GM23338 (cell line): ENCODE measurements at regions not wholly inside any gene's neighbourhood (a gene's known extent, or its start where the extent isn't known, plus 50 kb on each side); places are given as distances from the start of the nearest gene placed in this dataset.

ENCODE experiments used
- CREB1 ChIP-seq: fragments of 250-450 bp; sonication (Bioruptor Pico); IDR thresholded peaks from 2 replicates; pipeline ENCODE4 v1.5.0; 2020; ENCODE audit warnings: low read depth, mild to moderate bottlenecking, moderate library complexity
- CTCF ChIP-seq, 2 experiments: fragments of 200-600 bp in 1 of 2; sonication (generic) in 1 of 2; conservative IDR thresholded peaks; 2 replicates each; pipeline versions ENCODE4 v1.5.1 to v1.6.1; 2016 to 2017; ENCODE audit warnings: antibody characterized with exemption in 2 of 2, low read depth in 2 of 2, mild to moderate bottlenecking in 2 of 2, moderate library complexity in 1 of 2
- EZH2 ChIP-seq: fragments of 200-600 bp; sonication (generic); IDR thresholded peaks from one replicate; pipeline ENCODE4 v1.8.0; 2017; ENCODE audit warnings: antibody characterized with exemption, mild to moderate bottlenecking, low read depth; ENCODE audit not compliant: unreplicated experiment
- EZH2phosphoT487 ChIP-seq: fragments of 200-600 bp; sonication (generic); IDR thresholded peaks from one replicate; pipeline ENCODE4 v1.8.1; 2018; ENCODE audit warnings: antibody characterized with exemption; ENCODE audit not compliant: unreplicated experiment
- JUNB ChIP-seq: IDR thresholded peaks from one replicate; pipeline ENCODE4 v1.6.1; 2016; ENCODE audit warnings: antibody characterized with exemption; ENCODE audit not compliant: unreplicated experiment
- POLR2AphosphoS5 ChIP-seq: IDR thresholded peaks from 2 replicates; pipeline ENCODE4 v1.6.1; 2016; ENCODE audit warnings: antibody characterized with exemption, low read depth
- REST ChIP-seq: IDR thresholded peaks from one replicate; pipeline ENCODE4 v1.6.1; 2018; ENCODE audit warnings: antibody characterized with exemption; ENCODE audit not compliant: unreplicated experiment
- STAT1 ChIP-seq: IDR thresholded peaks from one replicate; pipeline ENCODE4 v1.6.1; 2016; ENCODE audit warnings: antibody characterized with exemption; ENCODE audit not compliant: unreplicated experiment

DNA sequence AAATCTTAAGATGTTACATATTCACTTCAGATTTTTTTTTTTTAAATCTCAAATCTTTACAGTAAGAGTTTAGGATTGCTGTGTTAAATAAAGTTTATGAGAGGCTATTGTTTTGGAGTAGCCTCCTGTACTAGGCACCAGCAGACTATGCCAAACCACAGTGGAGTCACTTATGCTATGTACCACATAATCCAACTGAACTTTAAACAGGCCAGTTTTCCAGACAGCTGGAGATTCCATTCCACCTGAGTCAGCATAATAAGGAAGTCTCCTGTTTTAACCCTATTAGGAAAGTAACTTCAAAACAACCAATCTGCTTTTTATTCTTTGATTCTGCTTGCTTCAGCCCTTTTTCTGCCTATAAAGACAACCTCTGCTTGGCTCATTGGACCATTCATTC is 205.2 kb downstream of the CSNK1G3 start:
- TF ChIP-seq CTCF (conservative IDR thresholded peaks at IDR 0.05; ENCODE audit: low read depth in 2 of 2): no peak
- no peak for TF ChIP-seq EZH2phosphoT487
- TF ChIP-seq EZH2: no peak
- TF ChIP-seq POLR2AphosphoS5: no peak
- TF ChIP-seq CREB1: no peak
- no peak for TF ChIP-seq JUNB
- no peak for TF ChIP-seq REST
- no peak for TF ChIP-seq STAT1
